CD4-positive, alpha-beta T cell treated with Interleukin-15 for 1 hour (primary cell): ENCODE measurements at regions not wholly inside any gene's neighbourhood (a gene's known extent, or its start where the extent isn't known, plus 50 kb on each side); places are given as distances from the start of the nearest gene placed in this dataset.
A peak's percentile ranks its signal among the peaks of the same experiment; 100 is the strongest.
"Not testable (repeated sequence)": the region's sequence is repeated elsewhere in the genome, so short reads cannot be mapped to it uniquely, and the experiment has no call there.

ENCODE experiments used
- DNase-seq: peaks from one replicate; pipeline ENCODE4 v3.0.0-alpha.2; 2020

DNA sequence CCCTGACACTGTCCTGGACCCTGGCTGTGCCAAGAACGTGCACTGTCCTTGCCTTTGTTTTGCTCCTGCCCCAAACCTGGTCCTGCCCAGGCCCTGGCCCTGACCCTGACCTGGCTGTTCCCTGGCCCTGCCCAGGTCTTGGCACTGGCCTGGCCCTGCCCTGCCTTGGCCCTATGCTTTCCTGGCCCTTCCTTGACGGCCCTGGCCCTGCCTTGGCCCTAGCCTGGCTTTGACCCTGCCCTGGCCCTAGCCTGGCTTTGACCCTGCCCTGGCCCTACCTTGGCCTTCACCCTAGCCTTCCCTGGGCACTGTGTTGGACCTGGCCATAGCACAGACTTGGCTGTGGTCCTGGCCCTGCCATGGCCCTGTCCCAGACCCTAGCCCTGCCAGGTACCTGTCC, 252.9 kb downstream of the TP53TG3F start:
- DNase-seq: not testable (repeated sequence)

DNA sequence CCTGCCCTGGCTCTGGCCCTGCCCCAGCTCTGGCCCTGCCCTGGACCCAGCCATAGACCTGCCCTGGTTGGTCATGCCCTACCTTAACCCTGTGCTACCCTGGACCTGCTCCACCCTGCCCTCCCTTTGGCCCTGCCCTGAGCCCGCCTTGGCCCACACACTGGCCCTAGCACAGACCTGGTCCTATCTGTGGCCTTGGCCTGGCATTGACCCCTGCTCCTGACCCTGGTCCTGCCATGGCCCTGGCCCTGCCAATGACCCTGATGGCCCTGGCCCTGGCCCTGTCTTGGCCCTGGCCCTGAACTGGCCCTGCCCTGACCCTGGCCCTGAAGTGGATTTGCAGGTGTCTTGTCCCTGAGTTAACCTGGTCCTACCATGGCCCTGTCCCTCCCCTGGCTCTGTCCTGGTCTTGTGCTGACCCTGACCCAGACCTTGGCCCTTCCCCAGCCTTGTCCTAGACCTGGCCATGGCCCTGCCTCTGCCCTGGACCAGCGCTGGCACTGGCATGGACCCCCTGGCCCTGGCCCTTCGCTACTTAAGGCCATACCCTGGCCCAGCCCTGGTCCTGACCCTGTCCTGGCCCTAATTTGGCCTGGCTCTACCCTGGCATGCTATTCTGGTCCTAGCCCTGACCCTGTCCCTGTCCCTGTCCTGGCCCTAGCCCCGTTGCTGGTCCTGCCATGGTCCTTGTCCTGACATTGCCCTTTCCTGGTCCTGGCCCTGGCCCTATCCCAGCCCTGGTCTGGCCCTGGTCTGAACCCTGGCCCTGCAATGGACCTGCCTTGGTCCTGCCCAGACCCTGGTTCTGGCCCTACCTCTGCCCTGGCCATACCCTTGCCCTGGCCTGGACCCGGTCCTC, 253.7 kb downstream of the TP53TG3F start:
- not testable (repeated sequence) for DNase-seq

DNA sequence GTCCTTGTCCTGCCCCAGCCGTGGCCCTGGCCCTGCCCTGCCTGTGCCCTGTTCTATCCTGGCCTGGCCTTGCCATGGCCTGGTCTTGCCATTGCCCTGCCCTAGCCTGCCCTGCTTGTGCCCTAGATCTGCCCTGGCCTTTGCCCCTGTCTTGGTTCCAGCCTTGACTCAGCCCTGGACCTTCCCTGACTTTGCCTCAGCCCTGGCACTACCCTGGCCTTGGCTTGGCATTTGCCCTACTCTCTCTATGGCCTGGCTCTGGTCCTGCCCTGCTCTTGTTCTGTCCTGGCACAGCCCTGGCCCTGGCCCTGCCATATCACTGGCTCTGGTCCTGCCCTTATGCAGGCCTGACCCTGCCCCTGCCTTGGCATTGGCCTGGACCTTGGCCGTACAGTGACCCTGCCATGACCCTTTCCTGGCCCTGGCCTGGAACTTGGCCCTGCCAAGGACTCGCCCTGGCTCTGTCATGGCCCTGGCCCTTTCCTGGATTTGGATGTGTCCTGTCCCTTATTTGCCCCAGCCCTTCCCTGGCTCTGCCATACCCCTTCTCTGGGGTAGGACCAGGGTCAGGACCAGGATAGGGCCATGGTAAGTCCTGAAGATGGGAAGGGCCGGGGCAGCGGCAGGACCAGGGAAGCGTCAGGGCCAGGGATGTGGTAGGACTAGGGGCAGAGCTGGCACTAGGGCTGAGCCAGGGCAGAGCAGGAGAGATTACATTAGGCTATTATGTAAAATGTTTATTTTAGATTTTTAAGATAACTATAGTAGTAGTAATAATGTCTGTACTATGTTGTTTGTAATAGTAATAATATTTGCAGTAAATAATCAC, 254.5 kb downstream of the TP53TG3F start:
- not testable (repeated sequence) for DNase-seq

DNA sequence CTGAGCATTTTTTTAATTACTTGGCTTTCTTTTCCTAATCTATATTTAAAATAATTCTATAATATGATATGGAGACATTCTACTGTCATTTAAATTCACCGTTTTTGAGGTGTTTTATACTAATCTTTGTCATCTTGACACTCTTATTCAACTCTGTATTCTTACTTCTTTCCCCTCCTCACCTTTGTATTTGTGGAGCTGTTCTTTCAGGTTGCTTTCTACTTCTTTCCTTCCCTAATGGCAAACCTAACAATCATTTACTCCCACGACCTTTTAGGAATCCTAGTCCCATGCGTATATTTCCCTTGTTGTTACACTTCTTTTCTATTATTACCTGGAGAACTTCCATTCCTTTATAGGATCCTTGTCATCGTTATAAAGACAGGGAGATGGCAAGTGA, 271.8 kb downstream of the TP53TG3F start:
- not testable (repeated sequence) for DNase-seq

DNA sequence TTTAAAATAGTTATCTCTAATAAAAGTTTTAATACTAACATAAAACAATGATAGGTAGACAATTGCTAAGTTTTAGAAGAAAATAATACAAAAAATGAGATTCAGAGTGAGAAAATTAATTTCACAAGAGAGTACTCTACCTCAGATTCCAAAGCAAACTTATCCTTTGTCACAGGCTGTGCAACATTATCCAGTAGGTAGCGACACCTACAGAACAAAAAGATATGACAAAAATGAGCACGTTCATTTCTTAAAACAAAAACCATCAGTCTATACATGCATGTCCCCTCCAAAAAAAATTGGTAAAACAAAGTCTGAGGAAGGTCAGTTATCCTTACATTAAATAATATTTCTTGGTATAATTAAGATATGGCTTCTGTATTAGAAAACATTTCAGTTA, 275.2 kb downstream of the TP53TG3F start:
- not testable (repeated sequence) for DNase-seq

DNA sequence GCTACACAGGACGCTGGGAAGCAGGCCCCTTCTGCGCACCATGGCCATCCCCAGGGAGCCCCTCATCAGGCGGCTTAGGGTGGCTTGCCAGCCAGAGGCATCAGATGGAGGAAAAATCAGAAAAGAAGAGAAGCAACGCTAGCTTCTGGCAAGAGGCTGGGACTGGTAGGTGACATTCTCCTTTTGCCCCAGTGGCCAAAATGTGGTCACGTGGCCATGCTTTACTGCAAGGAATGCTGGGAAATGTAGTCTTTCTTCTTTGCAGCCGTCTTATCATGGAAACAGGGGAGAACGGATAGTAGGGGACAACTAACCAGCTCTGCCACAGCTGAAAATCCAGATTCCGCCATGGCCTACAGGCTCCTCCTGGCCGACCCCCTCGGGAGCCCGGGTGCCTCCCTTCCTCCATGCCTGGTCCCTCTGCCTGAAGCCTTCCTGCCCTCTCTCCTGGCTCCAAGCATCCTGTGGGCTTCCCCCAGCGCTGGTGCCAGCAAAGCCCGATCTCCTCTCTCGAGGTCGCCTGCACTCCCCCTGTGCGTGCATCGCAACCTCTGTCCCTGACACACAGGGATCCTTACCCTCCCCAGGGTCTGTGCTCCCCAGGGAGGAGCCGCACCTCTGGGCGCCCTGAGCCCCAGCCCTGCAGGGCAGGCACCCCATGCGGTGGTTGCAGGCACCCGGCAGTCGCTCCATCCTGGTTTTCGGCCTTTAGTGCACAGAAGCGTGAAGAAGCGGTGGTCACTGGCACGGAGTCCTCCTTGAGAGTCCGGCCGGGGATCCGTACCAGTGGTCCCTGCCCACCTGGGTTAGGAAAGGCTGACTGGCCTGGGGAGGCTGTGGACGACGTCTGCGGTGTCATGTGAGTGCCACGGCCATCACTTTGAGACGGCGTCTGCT, 307.7 kb downstream of the TP53TG3F start:
- not testable (repeated sequence) for DNase-seq

DNA sequence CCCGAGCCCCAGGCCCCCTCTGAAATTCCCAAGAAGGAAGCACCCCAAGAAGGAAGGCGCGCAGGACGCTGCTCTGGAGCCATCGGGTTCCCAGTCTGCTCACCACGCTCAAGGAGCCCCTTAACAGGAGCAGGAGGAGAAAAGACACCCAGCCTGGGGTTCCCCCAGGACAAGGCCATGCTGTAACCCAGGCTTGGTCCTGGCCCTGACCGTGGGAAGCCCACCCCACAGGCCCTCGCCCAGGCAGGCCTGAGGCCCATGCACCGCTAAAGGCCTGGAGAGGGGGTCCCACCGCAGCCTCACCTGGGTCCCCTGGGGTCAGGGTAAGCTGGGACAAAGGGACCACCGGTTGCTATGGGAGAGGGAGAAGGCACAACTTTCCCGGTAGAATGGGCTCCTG, 309.3 kb downstream of the TP53TG3F start:
- peak; percentile 16 for DNase-seq

DNA sequence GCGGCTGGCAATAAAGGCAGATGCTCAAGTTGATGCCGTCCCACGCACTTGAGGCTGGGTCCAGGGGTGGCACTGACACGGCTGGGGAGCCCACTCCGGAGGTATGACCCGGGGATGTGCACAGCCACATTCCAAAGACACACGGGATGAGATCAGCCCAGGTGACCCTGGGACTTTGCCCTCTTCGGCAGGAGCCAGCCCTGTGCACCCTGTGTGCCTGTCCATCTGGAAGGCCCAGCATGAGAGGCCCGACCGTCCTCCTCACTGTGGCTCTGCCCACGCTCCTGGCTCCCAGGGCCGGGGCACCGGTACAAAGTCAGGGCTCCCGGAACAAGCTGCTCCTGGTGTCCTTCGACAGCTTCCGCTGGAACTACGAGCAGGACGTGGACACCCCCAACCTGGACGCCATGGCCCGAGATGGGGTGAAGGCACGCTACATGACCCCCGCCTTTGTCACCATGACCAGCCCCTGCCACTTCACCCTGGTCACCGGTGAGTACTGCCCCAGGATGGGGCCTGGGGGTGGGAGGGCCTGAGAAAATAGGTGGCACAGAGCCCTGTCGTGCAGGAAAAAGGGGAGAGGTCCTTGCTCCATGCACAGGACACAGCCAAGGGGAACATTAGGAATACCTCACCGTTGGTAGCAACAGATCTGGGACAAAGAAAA, 309.9 kb downstream of the TP53TG3F start:
- not testable (repeated sequence) for DNase-seq

DNA sequence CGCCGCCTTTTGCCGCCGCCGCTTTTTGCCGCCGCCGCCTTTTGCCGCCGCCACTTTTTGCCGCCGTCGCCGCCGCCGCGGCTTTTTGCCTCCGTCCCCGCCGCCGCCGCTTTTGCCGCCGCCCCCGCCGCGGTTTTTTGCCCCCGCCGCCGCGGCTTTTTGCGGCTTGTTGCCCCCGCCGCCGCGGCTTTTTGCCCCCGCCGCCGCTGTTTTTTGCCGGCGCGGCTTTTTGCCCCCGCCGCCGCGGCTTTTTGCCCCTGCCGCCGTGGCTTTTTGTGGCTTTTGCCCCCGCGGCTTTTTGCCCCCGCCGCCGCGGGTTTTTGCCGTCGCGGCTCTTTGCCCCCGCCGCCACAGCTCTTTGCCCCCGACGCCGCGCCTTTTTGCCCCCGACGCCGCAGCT, 311.1 kb downstream of the TP53TG3F start:
- not testable (repeated sequence) for DNase-seq

DNA sequence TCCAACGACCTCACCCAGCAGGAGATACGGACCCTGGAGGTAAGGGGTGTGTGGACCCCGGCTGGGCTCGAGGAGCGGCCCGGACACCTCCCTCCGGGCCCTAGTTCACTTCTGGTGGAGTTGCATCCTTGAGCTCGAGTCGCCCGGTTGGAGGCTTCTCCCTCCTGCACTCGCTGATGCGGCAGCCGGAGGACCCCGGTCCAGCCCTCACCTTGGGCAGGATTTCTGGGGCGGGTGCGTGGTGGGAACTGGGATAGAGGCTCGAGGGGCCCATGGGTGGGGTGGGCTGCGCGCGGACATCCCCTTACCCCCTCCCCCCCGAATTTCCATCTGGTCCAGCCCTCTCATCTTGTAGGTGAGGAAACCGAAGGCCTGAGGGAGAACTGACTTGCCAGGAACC, 311.8 kb downstream of the TP53TG3F start:
- DNase-seq: not testable (repeated sequence)

DNA sequence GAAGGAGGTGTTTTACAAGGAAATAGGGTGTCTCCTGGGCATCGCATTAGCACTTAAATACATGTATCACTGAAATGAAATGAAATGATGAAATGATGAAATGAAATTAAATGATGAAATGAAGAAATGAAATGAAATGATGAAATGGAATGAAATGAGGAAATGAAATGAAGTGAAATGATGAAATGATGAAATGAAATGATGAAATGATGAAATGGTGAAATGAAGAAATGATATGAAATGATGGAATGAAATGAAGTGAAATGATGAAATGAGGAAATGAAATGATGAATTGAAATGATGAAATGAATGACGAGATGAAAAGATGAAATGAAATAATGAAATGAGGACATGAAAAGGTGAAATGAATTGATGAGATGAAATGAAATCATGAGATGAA, 314.6 kb downstream of the TP53TG3F start:
- not testable (repeated sequence) for DNase-seq

DNA sequence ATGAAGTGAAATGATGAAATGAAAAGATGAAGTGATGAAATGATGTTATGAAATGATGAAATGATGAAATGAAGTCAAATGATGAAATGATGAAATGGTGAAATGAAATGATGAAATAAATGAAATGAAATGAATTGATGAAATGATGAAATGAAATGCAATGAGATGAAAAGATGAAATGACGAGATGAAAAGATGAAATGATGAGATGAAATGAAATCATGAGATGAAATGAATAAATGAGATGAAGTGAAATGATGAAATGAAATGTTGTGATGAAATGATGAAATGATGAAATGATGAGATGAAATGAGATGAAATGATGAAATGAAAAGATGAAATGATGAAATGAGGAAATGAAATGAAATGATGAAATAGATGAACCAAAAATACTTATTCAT, 315.3 kb downstream of the TP53TG3F start:
- DNase-seq: not testable (repeated sequence)

DNA sequence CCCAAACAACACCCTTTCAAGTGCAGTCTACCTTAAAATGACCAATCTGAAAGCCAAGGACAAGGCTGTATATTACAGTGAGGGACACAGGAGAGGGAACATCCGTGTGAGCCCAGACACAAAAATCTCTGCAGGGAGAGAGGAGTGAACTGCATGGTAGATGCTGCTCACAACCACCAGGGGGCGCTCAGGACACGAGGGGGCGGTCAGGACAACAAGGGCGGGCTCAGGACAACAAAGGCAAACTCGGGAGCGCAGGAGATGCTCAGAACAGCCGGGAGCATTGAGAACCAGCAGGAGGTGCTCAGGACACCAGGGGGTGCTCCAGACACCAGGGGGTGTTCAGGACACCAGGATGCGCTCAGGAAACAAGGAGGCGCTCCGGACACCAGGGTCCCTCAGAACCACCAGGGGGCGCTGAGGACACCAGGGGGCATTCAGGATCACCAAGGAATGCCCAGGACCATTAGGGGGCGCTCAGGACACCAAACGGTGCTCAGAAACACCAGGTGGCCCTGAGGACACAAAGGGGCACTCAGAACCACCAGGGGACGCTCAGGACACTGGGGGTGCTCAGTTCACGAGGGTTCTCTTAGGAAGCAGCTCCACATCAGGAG, 357.0 kb downstream of the TP53TG3F start:
- not testable (repeated sequence) for DNase-seq

DNA sequence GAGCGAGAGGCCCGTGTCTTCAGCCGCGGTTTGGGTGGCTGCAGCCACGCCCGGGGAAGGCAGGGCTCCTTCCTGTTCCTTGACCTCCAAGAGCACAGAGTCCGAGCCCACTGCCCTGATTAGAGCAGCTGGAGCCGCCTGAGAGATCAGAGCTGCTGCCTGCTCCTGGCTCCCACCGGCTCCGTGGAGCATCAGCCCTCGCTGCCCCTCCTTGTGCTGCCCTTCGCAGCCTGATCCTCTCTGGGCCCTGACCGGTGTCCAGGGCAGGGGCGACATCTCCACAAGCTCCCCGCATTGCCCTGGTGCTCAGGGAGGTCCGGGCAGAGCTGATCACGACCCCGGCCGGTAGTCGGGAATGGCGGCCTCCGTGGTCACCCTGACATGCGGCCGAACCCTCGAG, 365.3 kb downstream of the TP53TG3F start:
- DNase-seq: not testable (repeated sequence)

DNA sequence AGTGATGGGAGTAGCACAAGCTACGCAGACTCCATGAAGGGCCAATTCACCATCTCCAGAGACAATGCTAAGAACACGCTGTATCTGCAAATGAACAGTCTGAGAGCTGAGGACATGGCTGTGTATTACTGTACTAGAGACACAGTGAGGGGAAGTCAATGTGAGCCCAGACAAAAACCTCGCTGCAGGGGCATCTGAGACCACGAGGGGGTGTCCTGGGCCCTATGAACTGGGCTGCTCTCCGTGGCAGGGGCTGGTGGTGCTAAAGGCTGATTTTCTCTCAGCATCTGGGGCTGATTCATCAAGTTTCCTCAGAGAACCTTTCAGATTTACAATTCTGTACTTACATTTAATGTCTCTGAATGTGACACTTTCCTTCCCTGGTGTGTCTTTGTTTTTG, 368.1 kb downstream of the TP53TG3F start:
- DNase-seq: not testable (repeated sequence)

DNA sequence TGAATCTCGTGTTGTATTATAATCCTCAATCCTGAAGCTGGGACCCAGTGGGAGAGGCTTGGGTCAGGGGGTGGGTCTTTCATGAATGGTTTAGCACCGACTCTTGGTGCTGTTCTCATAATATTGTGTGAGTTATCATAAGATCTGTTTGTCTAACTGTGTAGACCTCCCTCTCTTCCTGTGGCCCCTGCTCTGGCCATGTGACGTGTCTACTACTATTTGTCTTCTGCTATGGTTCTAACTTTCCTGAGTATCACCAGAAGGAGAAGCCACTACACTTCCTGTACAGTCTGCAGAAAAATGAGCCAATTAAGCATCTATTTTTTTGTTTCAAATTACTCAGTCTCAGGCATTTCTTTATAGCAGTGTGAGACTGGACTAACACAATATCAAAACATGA, 379.7 kb downstream of the TP53TG3F start:
- not testable (repeated sequence) for DNase-seq

DNA sequence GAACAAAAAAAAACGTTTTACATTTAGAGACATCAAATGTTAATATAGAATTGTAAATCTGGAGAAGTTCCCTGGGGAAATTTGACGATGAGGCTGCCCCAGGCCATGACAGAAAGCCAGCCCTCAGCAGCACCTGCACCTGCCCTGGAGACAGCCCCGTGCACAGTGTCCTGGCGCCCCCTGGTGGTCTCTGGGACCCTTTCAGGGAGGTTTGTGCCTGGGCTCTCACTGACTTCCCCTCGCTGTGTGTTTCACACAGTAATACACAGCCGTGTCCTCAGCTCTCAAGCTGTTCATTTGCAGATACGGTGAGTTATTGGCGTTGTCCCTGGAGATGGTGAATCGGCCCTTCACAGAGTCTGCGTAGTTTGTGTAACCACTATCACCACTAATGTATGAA, 385.1 kb downstream of the TP53TG3F start:
- not testable (repeated sequence) for DNase-seq
